SKM-1 treated with dmso at 0.1 percent for 144 hours (cell line): ENCODE measurements at regions not wholly inside any gene's neighbourhood (a gene's known extent, or its start where the extent isn't known, plus 50 kb on each side); places are given as distances from the start of the nearest gene placed in this dataset.

Source experiments
- DNase-seq: peaks from one replicate; lab custom pipeline; 2025; ENCODE audit not compliant: unreplicated experiment; lab: John Stamatoyannopoulos, UW

- no peak for DNase-seq
Observed at GRCh38 chr22:47987885-47988515, 1225.5 kb downstream of the TBC1D22A start.

GRCh38 chr22:47976219-47976618, 1213.8 kb downstream of the TBC1D22A start:
- no peak for DNase-seq

- no peak for DNase-seq
Observed at GRCh38 chr22:47967831-47968230, 1205.4 kb downstream of the TBC1D22A start.

GRCh38 chr22:47966316-47966715, 1203.9 kb downstream of the TBC1D22A start:
- DNase-seq, result no peak

- DNase-seq, result no peak
Observed at GRCh38 chr22:47965896-47966295, 1203.4 kb downstream of the TBC1D22A start.

GRCh38 chr22:47965066-47965465, 1202.6 kb downstream of the TBC1D22A start:
- DNase-seq, result no peak

GRCh38 chr22:47963660-47964059, 1201.2 kb downstream of the TBC1D22A start:
- no peak for DNase-seq

GRCh38 chr22:47957649-47958048, 1195.2 kb downstream of the TBC1D22A start:
- no peak for DNase-seq

- DNase-seq, result no peak
Observed at GRCh38 chr22:47954107-47954506, 1191.7 kb downstream of the TBC1D22A start.

- DNase-seq, result no peak
Observed at GRCh38 chr22:47944941-47945340, 1182.5 kb downstream of the TBC1D22A start.

- DNase-seq, result no peak
Observed at GRCh38 chr22:47943729-47944700, 1181.6 kb downstream of the TBC1D22A start.

- DNase-seq, result no peak
Observed at GRCh38 chr22:47940211-47940610, 1177.8 kb downstream of the TBC1D22A start.

GRCh38 chr22:47933891-47934290, 1171.4 kb downstream of the TBC1D22A start:
- no peak for DNase-seq

- no peak for DNase-seq
Observed at GRCh38 chr22:47933226-47933625, 1170.8 kb downstream of the TBC1D22A start.

GRCh38 chr22:47929646-47930185, 1167.3 kb downstream of the TBC1D22A start:
- DNase-seq, result no peak

GRCh38 chr22:47929073-47929472, 1166.6 kb downstream of the TBC1D22A start:
- no peak for DNase-seq

GRCh38 chr22:47928631-47929030, 1166.2 kb downstream of the TBC1D22A start:
- no peak for DNase-seq

GRCh38 chr22:47927648-47928210, 1165.3 kb downstream of the TBC1D22A start:
- no peak for DNase-seq

- DNase-seq, result no peak
Observed at GRCh38 chr22:47923011-47923427, 1160.6 kb downstream of the TBC1D22A start.

GRCh38 chr22:47921906-47922305, 1159.5 kb downstream of the TBC1D22A start:
- no peak for DNase-seq

GRCh38 chr22:47920380-47920959, 1158.0 kb downstream of the TBC1D22A start:
- DNase-seq, result no peak
